ENCODE measurements at regions not wholly inside any gene's neighbourhood (a gene's known extent, or its start where the extent isn't known, plus 50 kb on each side); places are given as distances from the start of the nearest gene placed in this dataset.

DNA sequence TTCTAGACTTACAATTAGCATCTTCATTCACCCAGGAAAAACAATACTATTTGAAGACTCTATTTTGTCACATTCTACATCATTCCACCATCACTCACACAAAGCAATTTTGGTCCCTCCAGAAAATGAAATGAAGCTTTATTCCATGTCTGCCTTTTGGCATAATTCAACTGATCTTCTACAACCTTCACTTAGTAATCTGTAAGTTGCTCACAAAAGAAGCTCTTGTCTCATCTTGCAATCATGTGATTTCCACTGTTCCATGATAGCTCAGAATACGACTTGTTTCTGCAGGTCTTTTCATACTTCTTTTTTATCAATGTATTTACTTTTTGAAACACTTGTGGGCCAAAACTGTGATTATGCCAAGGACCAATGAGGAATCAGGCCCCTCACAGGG is 261.9 kb upstream of the NR4A3 start:
- Histone ChIP-seq H3K18ac (ENCODE audit: insufficient read length, low read depth, low read length) (no peak overlapping the region), H3K23me2 (ENCODE audit: insufficient read length, low read depth, low read length, poor library complexity, severe bottlenecking) (no peaks in the 10 kb centered on the region), H4K8ac (replicated peaks; ENCODE audit: insufficient read length, low read depth, low read length) (no peak overlapping the region), H2BK12ac (ENCODE audit: insufficient read length, low read depth, low read length) (no peak overlapping the region), H3K4me2 (ENCODE audit: insufficient read depth, insufficient read length, low read length) (no peak overlapping the region), H3K79me1 (ENCODE audit: insufficient read depth, low read depth, low read length, poor library complexity, severe bottlenecking) (no peaks in the 10 kb centered on the region), H4K20me1 (ENCODE audit: control insufficient read depth, insufficient read depth, insufficient read length) (no peaks in the 10 kb centered on the region), H2AK5ac (ENCODE audit: insufficient read length, low read length) (no peak overlapping the region), H3K9ac (ENCODE audit: extremely low read depth, insufficient read length, low read length) (no peak overlapping the region), H2BK5ac (ENCODE audit: insufficient read length, low read length) (no peak overlapping the region), H3K23ac (ENCODE audit: insufficient read length, low read depth, low read length) (no peak overlapping the region), H3K27me3 (ENCODE audit: insufficient read depth, low read length) (no peaks in the 10 kb centered on the region), H3K9me3 (ENCODE audit: control insufficient read depth, low read depth, low read length) (no peaks in the 10 kb centered on the region), H2AFZ (ENCODE audit: low read length) (no peak overlapping the region), H3K4me1 (ENCODE audit: insufficient read depth, low read length) (no peaks in the 10 kb centered on the region), H3K4ac (ENCODE audit: low read depth, low read length) (no peak overlapping the region), H2BK120ac (ENCODE audit: low read depth, low read length, poor library complexity, severe bottlenecking) (no peak overlapping the region), H4K91ac (ENCODE audit: insufficient read length, low read depth, low read length) (no peak overlapping the region), H3K56ac (ENCODE audit: insufficient read length, low read depth, low read length) (no peak overlapping the region), H3T11ph (ENCODE audit: low read length) (no peak overlapping the region), H3K27ac (ENCODE audit: insufficient read length, low read depth, low read length) (no peak overlapping the region), H4K5ac (ENCODE audit: insufficient read length, low read depth, low read length) (no peak overlapping the region), H3K14ac (ENCODE audit: insufficient read depth, low read length) (no peak overlapping the region), H2BK20ac (ENCODE audit: low read depth, low read length, poor library complexity, severe bottlenecking) (no peak overlapping the region), H3K79me2 (ENCODE audit: insufficient read depth, low read length) (no peaks in the 10 kb centered on the region), H2BK15ac (ENCODE audit: low read depth, low read length) (no peak overlapping the region)
- TF ChIP-seq, protein P1, sequence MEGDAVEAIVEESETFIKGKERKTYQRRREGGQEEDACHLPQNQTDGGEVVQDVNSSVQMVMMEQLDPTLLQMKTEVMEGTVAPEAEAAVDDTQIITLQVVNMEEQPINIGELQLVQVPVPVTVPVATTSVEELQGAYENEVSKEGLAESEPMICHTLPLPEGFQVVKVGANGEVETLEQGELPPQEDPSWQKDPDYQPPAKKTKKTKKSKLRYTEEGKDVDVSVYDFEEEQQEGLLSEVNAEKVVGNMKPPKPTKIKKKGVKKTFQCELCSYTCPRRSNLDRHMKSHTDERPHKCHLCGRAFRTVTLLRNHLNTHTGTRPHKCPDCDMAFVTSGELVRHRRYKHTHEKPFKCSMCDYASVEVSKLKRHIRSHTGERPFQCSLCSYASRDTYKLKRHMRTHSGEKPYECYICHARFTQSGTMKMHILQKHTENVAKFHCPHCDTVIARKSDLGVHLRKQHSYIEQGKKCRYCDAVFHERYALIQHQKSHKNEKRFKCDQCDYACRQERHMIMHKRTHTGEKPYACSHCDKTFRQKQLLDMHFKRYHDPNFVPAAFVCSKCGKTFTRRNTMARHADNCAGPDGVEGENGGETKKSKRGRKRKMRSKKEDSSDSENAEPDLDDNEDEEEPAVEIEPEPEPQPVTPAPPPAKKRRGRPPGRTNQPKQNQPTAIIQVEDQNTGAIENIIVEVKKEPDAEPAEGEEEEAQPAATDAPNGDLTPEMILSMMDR (conservative IDR thresholded peaks at IDR 0.05): no peak
- H3K9me3 Mint-ChIP-seq: 0 out of 5 replicates have a peak, but pooled peaks cover 0 to 3% of the 10 kb centered on the region in 2 experiments
- DNase-seq: no peak
- no peaks in the 10 kb centered on the region for H3K27me3 Mint-ChIP-seq (ENCODE audit: low read depth)
- H3K27ac Mint-ChIP-seq: no peak overlapping the region
- WGBS (ENCODE audit: extremely low coverage, insufficient read length, low lambda C conversion rate): no CpG with 5 or more reads among the region's 1 CpG
- peaks cover 2 to 10% of the 10 kb centered on the region in 2 experiments; a peak in 2 of 4 replicates for H3K4me1 Mint-ChIP-seq
- no peak overlapping the region for H3K4me3 Mint-ChIP-seq
- H3K36me3 Mint-ChIP-seq (ENCODE audit: insufficient read depth in 1 of 3, low read depth in 3 of 3): peaks cover 0 to 5% (median 0%) of the 10 kb centered on the region in 3 experiments; a peak in 1 of 7 replicates
